ENCODE measurements at regions not wholly inside any gene's neighbourhood (a gene's known extent, or its start where the extent isn't known, plus 50 kb on each side); places are given as distances from the start of the nearest gene placed in this dataset.

DNA sequence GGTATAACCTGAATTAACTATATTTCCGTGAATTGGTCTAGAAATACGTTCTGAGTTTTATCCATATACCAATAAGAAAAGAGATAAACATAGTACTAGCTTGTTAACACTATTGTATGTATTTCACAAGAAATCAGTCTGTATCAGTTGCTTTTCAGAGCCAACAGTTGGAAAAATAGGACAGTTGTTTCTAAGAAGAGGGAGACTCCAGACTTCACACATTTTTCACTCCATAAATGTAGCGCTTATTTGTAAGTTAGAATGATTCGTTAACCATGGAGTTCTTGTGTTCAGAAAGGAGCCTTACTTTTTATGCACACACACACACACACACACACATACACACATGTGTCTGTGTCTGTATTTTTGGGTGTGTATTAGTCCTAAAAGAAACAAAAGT, 376.7 kb upstream of the SMIM31 start:
- TF ChIP-seq, protein P1, sequence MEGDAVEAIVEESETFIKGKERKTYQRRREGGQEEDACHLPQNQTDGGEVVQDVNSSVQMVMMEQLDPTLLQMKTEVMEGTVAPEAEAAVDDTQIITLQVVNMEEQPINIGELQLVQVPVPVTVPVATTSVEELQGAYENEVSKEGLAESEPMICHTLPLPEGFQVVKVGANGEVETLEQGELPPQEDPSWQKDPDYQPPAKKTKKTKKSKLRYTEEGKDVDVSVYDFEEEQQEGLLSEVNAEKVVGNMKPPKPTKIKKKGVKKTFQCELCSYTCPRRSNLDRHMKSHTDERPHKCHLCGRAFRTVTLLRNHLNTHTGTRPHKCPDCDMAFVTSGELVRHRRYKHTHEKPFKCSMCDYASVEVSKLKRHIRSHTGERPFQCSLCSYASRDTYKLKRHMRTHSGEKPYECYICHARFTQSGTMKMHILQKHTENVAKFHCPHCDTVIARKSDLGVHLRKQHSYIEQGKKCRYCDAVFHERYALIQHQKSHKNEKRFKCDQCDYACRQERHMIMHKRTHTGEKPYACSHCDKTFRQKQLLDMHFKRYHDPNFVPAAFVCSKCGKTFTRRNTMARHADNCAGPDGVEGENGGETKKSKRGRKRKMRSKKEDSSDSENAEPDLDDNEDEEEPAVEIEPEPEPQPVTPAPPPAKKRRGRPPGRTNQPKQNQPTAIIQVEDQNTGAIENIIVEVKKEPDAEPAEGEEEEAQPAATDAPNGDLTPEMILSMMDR (IDR thresholded peaks at IDR 0.05): no peak
- no peak for TF ChIP-seq POLR2A (IDR thresholded peaks at IDR 0.05)
